Fibroblast of lung (primary cell): ENCODE measurements at regions not wholly inside any gene's neighbourhood (a gene's known extent, or its start where the extent isn't known, plus 50 kb on each side); places are given as distances from the start of the nearest gene placed in this dataset.

ENCODE experiments used
- EZH2 ChIP-seq: IDR thresholded peaks from 2 replicates; pipeline ENCODE4 v1.5.1; 2012; ENCODE audit warnings: low read length, control low read depth, mild to moderate bottlenecking; ENCODE audit errors: missing control alignments
- TF ChIP-seq, protein P1 (sequence below), 2 donors: IDR thresholded peaks in 1 of 2; conservative IDR thresholded peaks in 1 of 2; 1 replicate in 1 of 2; 2 replicates in 1 of 2; pipeline ENCODE4 v1.5.1; 2011 to 2012; ENCODE audit warnings: low read length in 2 of 2, control low read depth in 1 of 2, inconsistent platforms in 1 of 2, low read depth in 1 of 2, mild to moderate bottlenecking in 1 of 2

DNA sequence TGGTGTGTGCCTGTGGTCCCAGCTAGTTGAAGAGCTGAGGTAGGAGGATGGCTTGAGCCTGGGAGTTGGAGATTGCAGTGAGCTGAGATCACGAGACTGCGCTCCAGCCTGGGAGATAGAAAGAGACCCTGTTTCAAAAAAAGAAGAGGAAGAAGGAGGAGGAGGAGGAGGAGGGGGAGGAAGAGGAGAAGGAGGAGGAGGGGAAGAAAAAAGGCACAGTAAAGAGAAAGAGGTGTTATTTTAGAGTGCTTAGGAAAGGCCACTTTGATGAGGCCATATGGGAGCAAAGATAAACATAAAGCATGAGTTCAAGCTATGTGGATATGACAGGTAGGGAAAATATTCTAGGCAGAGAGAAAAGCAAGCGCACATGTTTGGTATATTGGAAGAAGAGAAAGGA lies 154.1 kb upstream of the BTG1 start:
- TF ChIP-seq, protein P1, sequence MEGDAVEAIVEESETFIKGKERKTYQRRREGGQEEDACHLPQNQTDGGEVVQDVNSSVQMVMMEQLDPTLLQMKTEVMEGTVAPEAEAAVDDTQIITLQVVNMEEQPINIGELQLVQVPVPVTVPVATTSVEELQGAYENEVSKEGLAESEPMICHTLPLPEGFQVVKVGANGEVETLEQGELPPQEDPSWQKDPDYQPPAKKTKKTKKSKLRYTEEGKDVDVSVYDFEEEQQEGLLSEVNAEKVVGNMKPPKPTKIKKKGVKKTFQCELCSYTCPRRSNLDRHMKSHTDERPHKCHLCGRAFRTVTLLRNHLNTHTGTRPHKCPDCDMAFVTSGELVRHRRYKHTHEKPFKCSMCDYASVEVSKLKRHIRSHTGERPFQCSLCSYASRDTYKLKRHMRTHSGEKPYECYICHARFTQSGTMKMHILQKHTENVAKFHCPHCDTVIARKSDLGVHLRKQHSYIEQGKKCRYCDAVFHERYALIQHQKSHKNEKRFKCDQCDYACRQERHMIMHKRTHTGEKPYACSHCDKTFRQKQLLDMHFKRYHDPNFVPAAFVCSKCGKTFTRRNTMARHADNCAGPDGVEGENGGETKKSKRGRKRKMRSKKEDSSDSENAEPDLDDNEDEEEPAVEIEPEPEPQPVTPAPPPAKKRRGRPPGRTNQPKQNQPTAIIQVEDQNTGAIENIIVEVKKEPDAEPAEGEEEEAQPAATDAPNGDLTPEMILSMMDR (conservative IDR thresholded peaks at IDR 0.05 in 1 of 2, IDR thresholded peaks at IDR 0.05 in 1 of 2; ENCODE audit: low read depth in 1 of 2, low read length in 2 of 2) = no peak
- no peak for TF ChIP-seq EZH2
